ENCODE measurements at regions not wholly inside any gene's neighbourhood (a gene's known extent, or its start where the extent isn't known, plus 50 kb on each side); places are given as distances from the start of the nearest gene placed in this dataset.

GRCh38 chr2:144003460-144004075, 516.4 kb downstream of the ZEB2 start:
- TF ChIP-seq POLR2A (IDR thresholded peaks at IDR 0.05), result no peak
- no peak for TF ChIP-seq CTCF (IDR thresholded peaks at IDR 0.05)
